ENCODE measurements at regions not wholly inside any gene's neighbourhood (a gene's known extent, or its start where the extent isn't known, plus 50 kb on each side); places are given as distances from the start of the nearest gene placed in this dataset.

DNA sequence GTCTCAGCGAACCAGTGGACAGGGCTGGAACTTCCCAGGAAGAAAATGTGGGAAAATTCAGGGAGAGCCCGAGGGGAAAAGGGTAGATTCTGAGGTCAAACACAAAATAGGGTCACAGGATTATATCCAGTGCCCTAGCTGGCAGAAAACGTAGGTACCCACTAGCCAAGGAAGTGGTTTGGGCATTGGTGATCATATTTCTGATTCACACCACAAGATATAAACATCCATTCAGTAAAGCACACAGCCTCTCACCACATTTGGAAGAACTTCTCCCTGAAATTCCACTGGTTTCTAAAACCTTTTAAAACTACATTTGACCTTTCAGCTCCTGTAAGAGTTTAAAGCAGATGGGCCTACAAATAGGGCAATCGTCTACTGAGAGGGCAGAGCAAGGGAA, 186.9 kb downstream of the TTC32 start:
- TF ChIP-seq POLR2A (IDR thresholded peaks at IDR 0.05) = no peak
- TF ChIP-seq, protein P1, sequence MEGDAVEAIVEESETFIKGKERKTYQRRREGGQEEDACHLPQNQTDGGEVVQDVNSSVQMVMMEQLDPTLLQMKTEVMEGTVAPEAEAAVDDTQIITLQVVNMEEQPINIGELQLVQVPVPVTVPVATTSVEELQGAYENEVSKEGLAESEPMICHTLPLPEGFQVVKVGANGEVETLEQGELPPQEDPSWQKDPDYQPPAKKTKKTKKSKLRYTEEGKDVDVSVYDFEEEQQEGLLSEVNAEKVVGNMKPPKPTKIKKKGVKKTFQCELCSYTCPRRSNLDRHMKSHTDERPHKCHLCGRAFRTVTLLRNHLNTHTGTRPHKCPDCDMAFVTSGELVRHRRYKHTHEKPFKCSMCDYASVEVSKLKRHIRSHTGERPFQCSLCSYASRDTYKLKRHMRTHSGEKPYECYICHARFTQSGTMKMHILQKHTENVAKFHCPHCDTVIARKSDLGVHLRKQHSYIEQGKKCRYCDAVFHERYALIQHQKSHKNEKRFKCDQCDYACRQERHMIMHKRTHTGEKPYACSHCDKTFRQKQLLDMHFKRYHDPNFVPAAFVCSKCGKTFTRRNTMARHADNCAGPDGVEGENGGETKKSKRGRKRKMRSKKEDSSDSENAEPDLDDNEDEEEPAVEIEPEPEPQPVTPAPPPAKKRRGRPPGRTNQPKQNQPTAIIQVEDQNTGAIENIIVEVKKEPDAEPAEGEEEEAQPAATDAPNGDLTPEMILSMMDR (IDR thresholded peaks at IDR 0.05) = no peak
